K562 (cell line): ENCODE measurements at regions not wholly inside any gene's neighbourhood (a gene's known extent, or its start where the extent isn't known, plus 50 kb on each side); places are given as distances from the start of the nearest gene placed in this dataset.

ENCODE experiments used
- ATAC-seq: fragments of 200-7000 bp; cut with Tn5 transposase; 3 replicates; pipeline ENCODE4 v1.9.1; 2020; ENCODE audit warnings: moderate library complexity
- BruUV-seq: library from RNA; stranded (reverse); fragments of 400-500 nt; replicated peaks from 2 replicates; lab custom pipeline; 2021; lab: Mats Ljungman, UMichigan
- CTCF ChIA-PET: fragments of 300-600 bp; formaldehyde crosslinking; extraction: SDS; loops from one replicate; lab custom pipeline; 2021; ENCODE audit warnings: low intra/inter-chr PET ratio; lab: Yijun Ruan, JAX
- POLR2A ChIA-PET: fragments of 300-600, 350-650 bp; sonication (Branson Sonifier 250); formaldehyde crosslinking; extraction: SDS; loops from one replicate; lab custom pipeline; 2021; ENCODE audit warnings: antibody characterized with exemption, inconsistent platforms; lab: Yijun Ruan, JAX
- DNase-seq, 4 experiments: peaks; one replicate each; pipeline versions ENCODE4 v3.0.0 to v3.0.0-alpha.2; 2011 to 2018; ENCODE audit warnings: low spot score in 3 of 4, mixed read lengths in 3 of 4; ENCODE audit errors: extremely low read depth in 1 of 4
- FAIRE-seq: peaks from 2 replicates; lab custom pipeline; 2011; peaks lifted over from hg19 to GRCh38; lab: Jason Lieb, UNC
- H2AFZ ChIP-seq: 2 replicates; pipeline ENCODE4 v1.6.0; 2011; ENCODE audit warnings: low read depth, low read length, control low read depth, inconsistent platforms
- H3K27ac ChIP-seq: fragments of 200-600 bp; 3 replicates; pipeline ENCODE4 v1.8.0; 2011; ENCODE audit warnings: low read depth, mild to moderate bottlenecking, control low read depth, inconsistent platforms, low read length, moderate library complexity, mixed read lengths; ENCODE audit errors: extremely low read depth
- H3K27me3 ChIP-seq, 2 experiments: fragments of 300-600 bp in 1 of 2; 2 replicates in 1 of 2; 3 replicates in 1 of 2; pipeline versions ENCODE4 v1.6.0 to v1.8.0; 2011; ENCODE audit warnings: inconsistent platforms in 2 of 2, low read length in 2 of 2, mild to moderate bottlenecking in 1 of 2, mixed read lengths in 1 of 2, moderate library complexity in 1 of 2; ENCODE audit not compliant: control insufficient read depth in 2 of 2, insufficient read depth in 2 of 2
- H3K36me3 ChIP-seq: fragments of 300-600 bp; 3 replicates; pipeline ENCODE4 v1.8.0; 2011; ENCODE audit warnings: mild to moderate bottlenecking, low read length, inconsistent platforms; ENCODE audit not compliant: control insufficient read depth, insufficient read depth
- H3K4me1 ChIP-seq, 2 experiments: fragments of 200-600 bp in 1 of 2; replicated peaks in 1 of 2; 2 replicates in 1 of 2; 3 replicates in 1 of 2; pipeline versions ENCODE4 v1.5.1 to v1.8.0; 2011; ENCODE audit warnings: inconsistent platforms in 2 of 2, low read length in 2 of 2, mild to moderate bottlenecking in 1 of 2, mixed read lengths in 1 of 2, moderate library complexity in 1 of 2; ENCODE audit not compliant: control insufficient read depth in 2 of 2, insufficient read depth in 2 of 2
- H3K4me2 ChIP-seq: 2 replicates; pipeline ENCODE4 v1.6.1; 2011; ENCODE audit warnings: low read length, control low read depth, inconsistent platforms, mixed read lengths; ENCODE audit not compliant: insufficient read depth
- H3K4me3 ChIP-seq: fragments of 200-600 bp; sonication (generic), shearing (Covaris generic); 2 replicates; pipeline ENCODE4 v1.5.1; 2016; ENCODE audit warnings: control low read depth, inconsistent platforms
- H3K79me2 ChIP-seq: fragments of 200-600 bp; 3 replicates; pipeline ENCODE4 v1.8.0; 2011; ENCODE audit warnings: low read length, inconsistent platforms; ENCODE audit not compliant: control insufficient read depth, insufficient read depth
- H3K9ac ChIP-seq, 2 experiments: 2 replicates each; pipeline versions ENCODE4 v1.6.0 to v1.6.1; 2011; ENCODE audit warnings: low read depth in 2 of 2, low read length in 2 of 2, control low read depth in 1 of 2, inconsistent platforms in 1 of 2, mild to moderate bottlenecking in 1 of 2, mixed read lengths in 1 of 2; ENCODE audit not compliant: insufficient read depth in 1 of 2
- H3K9me1 ChIP-seq: one replicate; pipeline ENCODE4 v1.6.0; 2011; ENCODE audit warnings: inconsistent platforms, mild to moderate bottlenecking, low read length, moderate library complexity; ENCODE audit not compliant: control insufficient read depth, insufficient read depth
- H3K9me3 ChIP-seq: replicated peaks from 2 replicates; pipeline ENCODE4 v1.5.1; 2011; ENCODE audit warnings: low read depth, low read length, inconsistent platforms; ENCODE audit not compliant: control insufficient read depth, insufficient read depth
- H4K20me1 ChIP-seq: replicated peaks from 2 replicates; pipeline ENCODE4 v1.6.1; 2011; ENCODE audit warnings: low read length, inconsistent platforms, mixed read lengths; ENCODE audit not compliant: control insufficient read depth, insufficient read depth
- E2F6 ChIP-seq, 2 experiments: IDR thresholded peaks; 2 replicates each; pipeline ENCODE4 v1.6.1; 2011; ENCODE audit warnings: borderline replicate concordance in 1 of 2, control low read depth in 1 of 2, low read depth in 1 of 2, low read length in 1 of 2, mild to moderate bottlenecking in 1 of 2, mixed read lengths in 1 of 2, moderate library complexity in 1 of 2; ENCODE audit not compliant: insufficient read depth in 1 of 2, insufficient read length in 1 of 2, poor library complexity in 1 of 2, severe bottlenecking in 1 of 2; ENCODE audit errors: extremely low read depth in 1 of 2
- HBP1 ChIP-seq: fragments of 450-650 bp; formaldehyde crosslinking; IDR thresholded peaks from 2 replicates; pipeline ENCODE4 v1.4.0; 2022; ENCODE audit warnings: missing genetic modification characterization
- STAG1 ChIP-seq: sonication (generic); formaldehyde crosslinking; IDR thresholded peaks from 2 replicates; pipeline ENCODE4 v1.5.0; 2020; ENCODE audit warnings: missing genetic modification reagents, borderline replicate concordance
- WGBS: fragments of 100-300 bp; shearing (Covaris generic); methylation state at CpG from one replicate; pipeline ENCODE4 v1.1.6; 2016; ENCODE audit warnings: low coverage, mixed read lengths; ENCODE audit not compliant: insufficient coverage; ENCODE audit errors: missing lambda C conversion rate; 5-methylcytosine and 5-hydroxymethylcytosine counted together
- in situ Hi-C: fragments of 300-500 bp; cut with MboI; formaldehyde crosslinking; loops from 4 replicates; pipeline ENCODE4 v1.15.0; 2018; ENCODE audit warnings: inconsistent platforms, mixed read lengths
- intact Hi-C: fragments of 100-400 bp; cut with micrococcal nuclease; formaldehyde crosslinking; loops from 2 replicates; pipeline ENCODE4 v1.14.2; 2022

- no peak overlapping the region for H3K4me2 ChIP-seq
- no TSS peak for BruUV-seq
- H3K4me3 ChIP-seq: no peak overlapping the region
- H3K9ac ChIP-seq: no peak overlapping the region
- H2AFZ ChIP-seq: no peak overlapping the region
- ATAC-seq (no peak), DNase-seq (no peak), FAIRE-seq (no peak)
- no peaks in the 10 kb centered on the region for H3K79me2 ChIP-seq
- no peaks in the 10 kb centered on the region for H4K20me1 ChIP-seq
- ChIA-PET POLR2A (no interaction called here), CTCF (interaction anchor here (0.6 kb wide), 1 partner anchor 965 kb away, joined by 4 read pairs; no protein-coding TSS in a partner anchor)
- H3K4me1 ChIP-seq: no peaks in the 10 kb centered on the region
- intact Hi-C loops: no loop called here
- no peaks in the 10 kb centered on the region for H3K9me3 ChIP-seq
- H3K27me3 ChIP-seq: no peaks in the 10 kb centered on the region; a peak in 1 of 5 replicates
- WGBS: 2% methylated on average over 4 of the region's 4 CpGs
- in situ Hi-C loops: no loop called here
- no peak for TF ChIP-seq E2F6 (IDR thresholded peaks at IDR 0.05; ENCODE audit: borderline replicate concordance in 1 of 2, extremely low read depth in 1 of 2, insufficient read depth in 1 of 2, insufficient read length in 1 of 2, low read depth in 1 of 2, low read length in 1 of 2, poor library complexity in 1 of 2, severe bottlenecking in 1 of 2)
- no peak for TF ChIP-seq HBP1 (CRISPR knock-in tag)
- TF ChIP-seq STAG1 (CRISPR knock-in tag): no peak
- no peak overlapping the region for H3K27ac ChIP-seq
- H3K36me3 ChIP-seq: no peaks in the 10 kb centered on the region
- H3K9me1 ChIP-seq: no peaks in the 10 kb centered on the region
Observed at GRCh38 chr20:60629206-60629605, 622.9 kb upstream of the CDH4 start.
